GM23338 (cell line): ENCODE measurements at regions not wholly inside any gene's neighbourhood (a gene's known extent, or its start where the extent isn't known, plus 50 kb on each side); places are given as distances from the start of the nearest gene placed in this dataset.

Experiments
- ATAC-seq: fragments of 200-7000 bp; cut with Tn5 transposase; 3 replicates; pipeline ENCODE4 v1.9.1; 2020
- DNase-seq: peaks from one replicate; pipeline ENCODE4 v3.0.0-alpha.2; 2015; ENCODE audit warnings: low spot score
- H2AFZ ChIP-seq: fragments of 200-600 bp; sonication (generic); 2 replicates; pipeline ENCODE4 v1.8.0; 2016; ENCODE audit warnings: antibody characterized with exemption, mild to moderate bottlenecking, moderate library complexity
- H3F3A ChIP-seq: fragments of 200-600 bp; sonication (generic); replicated peaks from 2 replicates; pipeline ENCODE4 v1.8.0; 2017; ENCODE audit warnings: antibody characterized with exemption, mixed run types, low read depth
- H3K27ac ChIP-seq: fragments of 200-600 bp; sonication (generic); 2 replicates; pipeline ENCODE4 v1.6.1; 2016; ENCODE audit warnings: low read depth
- H3K27me3 ChIP-seq: fragments of 200-600 bp; sonication (generic); 2 replicates; pipeline ENCODE4 v1.8.0; 2016; ENCODE audit warnings: mild to moderate bottlenecking, mixed run types, moderate library complexity; ENCODE audit not compliant: insufficient read depth
- H3K36me3 ChIP-seq: fragments of 200-600 bp; sonication (generic); 2 replicates; pipeline ENCODE4 v1.8.0; 2016; ENCODE audit warnings: mild to moderate bottlenecking; ENCODE audit not compliant: insufficient read depth
- H3K4me1 ChIP-seq: fragments of 200-600 bp; sonication (generic); 2 replicates; pipeline ENCODE4 v1.8.0; 2016; ENCODE audit warnings: mild to moderate bottlenecking, moderate library complexity; ENCODE audit not compliant: insufficient read depth
- H3K4me2 ChIP-seq: fragments of 200-600 bp; sonication (generic); 2 replicates; pipeline ENCODE4 v1.7.1; 2017; ENCODE audit warnings: mixed run types
- H3K4me3 ChIP-seq: fragments of 200-600 bp; sonication (generic); 2 replicates; pipeline ENCODE4 v1.6.1; 2016; ENCODE audit warnings: mixed run types
- H3K79me2 ChIP-seq: fragments of 200-600 bp; sonication (generic); replicated peaks from 2 replicates; pipeline ENCODE4 v1.8.0; 2017; ENCODE audit warnings: mild to moderate bottlenecking; ENCODE audit not compliant: insufficient read depth
- H3K9me2 ChIP-seq: fragments of 200-600 bp; sonication (generic); 2 replicates; pipeline ENCODE4 v1.8.0; 2017; ENCODE audit not compliant: insufficient read depth
- H4K20me1 ChIP-seq: fragments of 200-600 bp; sonication (generic); replicated peaks from 2 replicates; pipeline ENCODE4 v1.8.0; 2017; ENCODE audit warnings: mild to moderate bottlenecking; ENCODE audit not compliant: insufficient read depth
- H3K27ac Mint-ChIP-seq: 2 replicates; pipeline ENCODE4 v1.8.0; 2020; ENCODE audit warnings: inconsistent platforms, mild to moderate bottlenecking, moderate library complexity, mixed read lengths
- H3K27me3 Mint-ChIP-seq: 3 replicates; pipeline ENCODE4 v1.8.0; 2022; ENCODE audit warnings: low read depth, mild to moderate bottlenecking, moderate library complexity, mixed read lengths, inconsistent platforms; ENCODE audit not compliant: insufficient read depth, poor library complexity
- H3K36me3 Mint-ChIP-seq: 3 replicates; pipeline ENCODE4 v1.8.0; 2021; ENCODE audit warnings: low read depth, mild to moderate bottlenecking, inconsistent platforms, moderate library complexity, mixed read lengths
- H3K4me1 Mint-ChIP-seq: 3 replicates; pipeline ENCODE4 v1.8.0; 2020; ENCODE audit warnings: mild to moderate bottlenecking, inconsistent platforms, mixed read lengths
- H3K4me3 Mint-ChIP-seq: 3 replicates; pipeline ENCODE4 v1.8.0; 2021; ENCODE audit warnings: moderate library complexity, mild to moderate bottlenecking, inconsistent platforms, mixed read lengths
- H3K9me3 Mint-ChIP-seq: 3 replicates; pipeline ENCODE4 v1.8.0; 2020; ENCODE audit warnings: moderate library complexity, mild to moderate bottlenecking, inconsistent platforms, mixed read lengths
- CREB1 ChIP-seq: fragments of 250-450 bp; sonication (Bioruptor Pico); IDR thresholded peaks from 2 replicates; pipeline ENCODE4 v1.5.0; 2020; ENCODE audit warnings: low read depth, mild to moderate bottlenecking, moderate library complexity
- CTCF ChIP-seq, 2 experiments: fragments of 200-600 bp in 1 of 2; sonication (generic) in 1 of 2; conservative IDR thresholded peaks; 2 replicates each; pipeline versions ENCODE4 v1.5.1 to v1.6.1; 2016 to 2017; ENCODE audit warnings: antibody characterized with exemption in 2 of 2, low read depth in 2 of 2, mild to moderate bottlenecking in 2 of 2, moderate library complexity in 1 of 2
- ETS1 ChIP-seq: IDR thresholded peaks from 2 replicates; pipeline ENCODE4 v1.6.1; 2016; ENCODE audit warnings: antibody characterized with exemption
- EZH2 ChIP-seq: fragments of 200-600 bp; sonication (generic); IDR thresholded peaks from one replicate; pipeline ENCODE4 v1.8.0; 2017; ENCODE audit warnings: antibody characterized with exemption, mild to moderate bottlenecking, low read depth; ENCODE audit not compliant: unreplicated experiment
- EZH2phosphoT487 ChIP-seq: fragments of 200-600 bp; sonication (generic); IDR thresholded peaks from one replicate; pipeline ENCODE4 v1.8.1; 2018; ENCODE audit warnings: antibody characterized with exemption; ENCODE audit not compliant: unreplicated experiment
- JUNB ChIP-seq: IDR thresholded peaks from one replicate; pipeline ENCODE4 v1.6.1; 2016; ENCODE audit warnings: antibody characterized with exemption; ENCODE audit not compliant: unreplicated experiment
- NANOG ChIP-seq: IDR thresholded peaks from 2 replicates; pipeline ENCODE4 v1.6.1; 2016; ENCODE audit warnings: antibody characterized with exemption, borderline replicate concordance
- POLR2AphosphoS5 ChIP-seq: IDR thresholded peaks from 2 replicates; pipeline ENCODE4 v1.6.1; 2016; ENCODE audit warnings: antibody characterized with exemption, low read depth
- STAT1 ChIP-seq: IDR thresholded peaks from one replicate; pipeline ENCODE4 v1.6.1; 2016; ENCODE audit warnings: antibody characterized with exemption; ENCODE audit not compliant: unreplicated experiment
- ZNF114 ChIP-seq: fragments of 250-450 bp; sonication (Bioruptor Pico); IDR thresholded peaks from 2 replicates; pipeline ENCODE4 v1.5.0; 2020; ENCODE audit warnings: mild to moderate bottlenecking, moderate library complexity
- ZNF331 ChIP-seq: fragments of 250-450 bp; sonication (Bioruptor Pico); IDR thresholded peaks from 2 replicates; pipeline ENCODE4 v1.5.0; 2020; ENCODE audit warnings: low read depth, mild to moderate bottlenecking, moderate library complexity
- ZNF462 ChIP-seq: fragments of 250-450 bp; sonication (Bioruptor Pico); IDR thresholded peaks from 2 replicates; pipeline ENCODE4 v1.5.0; 2020; ENCODE audit warnings: mild to moderate bottlenecking, moderate library complexity
- TF ChIP-seq, protein P1 (sequence below): IDR thresholded peaks from one replicate; pipeline ENCODE4 v1.6.1; 2018; ENCODE audit warnings: antibody characterized with exemption; ENCODE audit not compliant: unreplicated experiment

GRCh38 chr4:72661830-72662229 is 92.8 kb upstream of the ADAMTS3 start:
- H3K27ac Mint-ChIP-seq = no peak overlapping the region

More at GRCh38 chr4:72661830-72662229, 92.8 kb upstream of the ADAMTS3 start:
- Histone ChIP-seq H3F3A (no peaks in the 10 kb centered on the region), H3K4me2 (no peak overlapping the region), H3K9me2 (peaks cover 3% of the 10 kb centered on the region; the same call in 1 of the 2 replicates), H4K20me1 (no peaks in the 10 kb centered on the region), H3K4me3 (no peak overlapping the region), H3K27me3 (no peaks in the 10 kb centered on the region), H3K4me1 (peaks cover 41% of the 10 kb centered on the region), H3K79me2 (no peaks in the 10 kb centered on the region), H3K27ac (no peak overlapping the region), H2AFZ (no peak overlapping the region), H3K36me3 (no peaks in the 10 kb centered on the region)
- peaks cover 31% of the 10 kb centered on the region for H3K4me1 Mint-ChIP-seq
- ATAC-seq = no peak
- H3K36me3 Mint-ChIP-seq = no peaks in the 10 kb centered on the region
- H3K9me3 Mint-ChIP-seq = no peaks in the 10 kb centered on the region
- DNase-seq = no peak
- H3K27me3 Mint-ChIP-seq = no peaks in the 10 kb centered on the region
- H3K4me3 Mint-ChIP-seq = no peak overlapping the region
- TF ChIP-seq POLR2AphosphoS5 (no peak), EZH2 (no peak), STAT1 (no peak), JUNB (no peak), ZNF462 (CRISPR knock-in tag) (no peak), CTCF (conservative IDR thresholded peaks at IDR 0.05; ENCODE audit: low read depth in 2 of 2) (no peak), NANOG (no peak), ETS1 (no peak), EZH2phosphoT487 (no peak), ZNF331 (no peak), CREB1 (no peak), ZNF114 (CRISPR knock-in tag) (no peak)
- TF ChIP-seq, protein P1, sequence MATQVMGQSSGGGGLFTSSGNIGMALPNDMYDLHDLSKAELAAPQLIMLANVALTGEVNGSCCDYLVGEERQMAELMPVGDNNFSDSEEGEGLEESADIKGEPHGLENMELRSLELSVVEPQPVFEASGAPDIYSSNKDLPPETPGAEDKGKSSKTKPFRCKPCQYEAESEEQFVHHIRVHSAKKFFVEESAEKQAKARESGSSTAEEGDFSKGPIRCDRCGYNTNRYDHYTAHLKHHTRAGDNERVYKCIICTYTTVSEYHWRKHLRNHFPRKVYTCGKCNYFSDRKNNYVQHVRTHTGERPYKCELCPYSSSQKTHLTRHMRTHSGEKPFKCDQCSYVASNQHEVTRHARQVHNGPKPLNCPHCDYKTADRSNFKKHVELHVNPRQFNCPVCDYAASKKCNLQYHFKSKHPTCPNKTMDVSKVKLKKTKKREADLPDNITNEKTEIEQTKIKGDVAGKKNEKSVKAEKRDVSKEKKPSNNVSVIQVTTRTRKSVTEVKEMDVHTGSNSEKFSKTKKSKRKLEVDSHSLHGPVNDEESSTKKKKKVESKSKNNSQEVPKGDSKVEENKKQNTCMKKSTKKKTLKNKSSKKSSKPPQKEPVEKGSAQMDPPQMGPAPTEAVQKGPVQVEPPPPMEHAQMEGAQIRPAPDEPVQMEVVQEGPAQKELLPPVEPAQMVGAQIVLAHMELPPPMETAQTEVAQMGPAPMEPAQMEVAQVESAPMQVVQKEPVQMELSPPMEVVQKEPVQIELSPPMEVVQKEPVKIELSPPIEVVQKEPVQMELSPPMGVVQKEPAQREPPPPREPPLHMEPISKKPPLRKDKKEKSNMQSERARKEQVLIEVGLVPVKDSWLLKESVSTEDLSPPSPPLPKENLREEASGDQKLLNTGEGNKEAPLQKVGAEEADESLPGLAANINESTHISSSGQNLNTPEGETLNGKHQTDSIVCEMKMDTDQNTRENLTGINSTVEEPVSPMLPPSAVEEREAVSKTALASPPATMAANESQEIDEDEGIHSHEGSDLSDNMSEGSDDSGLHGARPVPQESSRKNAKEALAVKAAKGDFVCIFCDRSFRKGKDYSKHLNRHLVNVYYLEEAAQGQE = no peak
